Hepatocyte (in vitro differentiated cells): ENCODE measurements at regions not wholly inside any gene's neighbourhood (a gene's known extent, or its start where the extent isn't known, plus 50 kb on each side); places are given as distances from the start of the nearest gene placed in this dataset.

ENCODE experiments used
- CTCF ChIP-seq: fragments of 200-600 bp; sonication (generic); IDR thresholded peaks from 2 replicates; pipeline ENCODE4 v1.5.1; 2016; ENCODE audit warnings: antibody characterized with exemption, mild to moderate bottlenecking; ENCODE audit not compliant: poor library complexity
- EZH2 ChIP-seq: fragments of 200-600 bp; sonication (generic); IDR thresholded peaks from 2 replicates; pipeline ENCODE4 v1.6.1; 2016; ENCODE audit warnings: antibody characterized with exemption, mild to moderate bottlenecking, borderline replicate concordance
- EZH2phosphoT487 ChIP-seq: fragments of 200-600 bp; sonication (generic); IDR thresholded peaks from one replicate; pipeline ENCODE4 v1.6.1; 2018; ENCODE audit warnings: antibody characterized with exemption, mild to moderate bottlenecking, low read depth, moderate library complexity; ENCODE audit not compliant: unreplicated experiment, severe bottlenecking

DNA sequence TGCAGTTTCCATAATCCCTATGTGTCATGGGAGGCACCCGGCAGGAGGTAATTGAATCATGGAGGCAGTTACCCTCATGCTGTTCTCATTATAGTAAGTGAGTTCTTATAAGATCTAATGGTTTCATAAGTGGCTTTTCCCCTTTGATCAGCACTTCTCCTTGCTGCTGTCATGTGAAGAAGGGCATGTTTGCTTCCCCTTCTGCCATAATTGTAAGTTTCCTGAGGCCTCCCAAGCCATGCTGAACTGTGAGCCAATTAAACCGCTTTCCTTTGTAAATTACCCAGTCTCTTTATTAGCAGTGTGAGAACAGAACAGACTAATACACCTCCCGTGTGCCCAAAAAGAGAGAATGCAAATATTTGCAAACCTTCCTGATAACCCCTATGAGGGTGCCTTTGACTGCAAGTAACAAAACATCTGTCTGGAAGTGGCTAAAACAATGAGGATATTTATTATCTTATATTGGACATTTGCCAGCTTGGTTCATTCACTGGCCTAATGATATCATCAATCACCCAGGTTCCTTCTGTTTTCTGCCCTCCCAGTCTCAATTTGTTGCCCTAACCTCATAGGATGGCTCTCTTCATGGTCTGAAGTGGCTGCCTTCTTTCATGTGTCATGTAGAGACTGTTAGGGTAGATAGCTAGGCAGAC lies 68.7 kb downstream of the BHLHE40 start:
- TF ChIP-seq CTCF (no peak), EZH2 (no peak), EZH2phosphoT487 (no peak)
